Activated CD8-positive, alpha-beta memory T cell treated with anti-CD3 and anti-CD28 coated beads for 36 hours (primary cell): ENCODE measurements at regions not wholly inside any gene's neighbourhood (a gene's known extent, or its start where the extent isn't known, plus 50 kb on each side); places are given as distances from the start of the nearest gene placed in this dataset.
"Not testable (repeated sequence)": the region's sequence is repeated elsewhere in the genome, so short reads cannot be mapped to it uniquely, and the experiment has no call there.

Source experiments
- CTCF ChIA-PET: fragments of 350-600 bp; sonication (Branson Sonifier 250); formaldehyde crosslinking; loops from one replicate; lab custom pipeline; 2021; ENCODE audit warnings: antibody characterized with exemption; lab: Charles Lee
- POLR2A ChIA-PET: fragments of 350-600 bp; sonication (Branson Sonifier 250); formaldehyde crosslinking; loops from one replicate; lab custom pipeline; 2021; ENCODE audit warnings: antibody characterized with exemption; lab: Charles Lee

GRCh38 chr15:62637950-62638619 is 404.5 kb upstream of the TPM1 start:
- CTCF ChIA-PET, result no interaction called here
- POLR2A ChIA-PET, result no interaction called here

DNA sequence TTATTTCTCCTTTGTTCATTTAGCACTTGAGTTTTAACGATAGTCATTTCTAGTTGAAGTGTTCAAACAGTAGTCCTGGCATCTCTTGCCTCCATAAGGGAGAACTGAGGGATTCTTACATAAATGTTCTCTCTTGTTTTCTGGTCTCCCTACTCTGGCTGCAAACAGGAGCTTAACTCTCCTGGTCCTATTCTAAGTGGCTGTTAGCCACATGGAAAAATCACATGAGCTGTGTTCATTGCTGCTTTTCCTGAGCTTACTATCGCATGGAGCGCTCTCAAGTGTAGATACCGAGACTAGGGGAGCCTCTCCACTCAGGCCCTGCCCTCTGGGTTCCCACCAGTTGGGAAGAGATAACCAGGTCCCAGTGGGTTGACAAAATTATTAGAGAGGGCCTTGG is 403.1 kb upstream of the TPM1 start:
- ChIA-PET POLR2A (no interaction called here), CTCF (no interaction called here)

GRCh38 chr15:62639906-62640605 is 402.5 kb upstream of the TPM1 start:
- POLR2A ChIA-PET, result no interaction called here

GRCh38 chr15:62641825-62642224 is 400.7 kb upstream of the TPM1 start:
- ChIA-PET POLR2A (no interaction called here), CTCF (no interaction called here)

More at GRCh38 chr15:62639906-62640605, 402.5 kb upstream of the TPM1 start:
- CTCF ChIA-PET, result no interaction called here

DNA sequence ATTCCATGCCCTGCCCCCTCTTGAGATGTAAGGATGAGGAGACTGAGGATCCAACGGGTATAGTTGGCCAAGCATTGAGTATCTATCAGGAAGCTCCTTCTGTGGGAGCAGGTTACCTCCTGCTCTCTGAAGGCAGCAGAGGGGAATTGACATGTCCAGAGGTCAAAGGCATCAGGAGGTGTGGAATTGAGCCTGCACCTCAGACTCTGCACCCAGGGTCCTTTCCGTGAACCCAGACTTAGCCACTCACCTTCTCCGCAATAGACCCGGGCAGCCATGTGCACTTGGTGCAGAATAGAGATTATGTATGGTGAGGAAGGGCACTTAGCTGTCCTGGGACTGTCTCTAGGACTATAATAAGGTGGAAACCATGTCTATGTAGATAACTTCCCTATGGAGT is 399.0 kb upstream of the TPM1 start:
- POLR2A ChIA-PET, result no interaction called here
- CTCF ChIA-PET, result no interaction called here

DNA sequence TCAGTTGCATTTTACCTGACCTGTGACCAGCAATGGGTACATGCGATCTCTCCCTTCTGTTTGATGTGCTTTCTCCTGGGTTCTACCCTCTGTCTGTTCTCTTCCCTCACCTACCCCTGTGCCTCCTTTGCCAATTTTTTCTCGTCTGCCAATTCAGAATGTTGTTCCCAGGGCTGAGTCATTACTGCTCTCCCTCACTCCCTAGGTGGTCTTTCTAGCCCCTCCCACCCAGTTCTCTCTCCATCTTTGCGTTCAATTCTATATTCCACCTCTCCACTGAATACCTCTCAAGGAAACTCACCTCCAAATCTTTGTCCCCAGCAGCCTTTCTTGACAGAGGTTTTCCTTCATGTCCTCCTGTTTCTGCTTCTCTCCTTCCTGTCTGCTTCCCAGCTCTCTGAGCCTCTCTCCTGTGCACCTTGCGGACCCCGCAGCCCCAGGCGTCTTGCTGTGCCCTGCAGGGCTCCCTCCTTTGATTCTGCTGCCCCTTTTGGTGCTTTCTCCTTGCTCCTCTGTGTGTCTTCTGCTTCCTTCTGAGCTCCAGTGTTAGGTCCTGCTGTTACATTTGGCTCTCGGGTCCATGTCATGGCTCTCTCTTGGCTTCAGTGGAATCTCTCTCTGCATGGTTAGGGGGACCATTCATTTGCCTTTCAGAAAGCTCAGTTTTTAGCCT is 398.2 kb upstream of the TPM1 start:
- CTCF ChIA-PET, result no interaction called here
- POLR2A ChIA-PET, result no interaction called here

GRCh38 chr15:62644889-62645742 is 397.4 kb upstream of the TPM1 start:
- CTCF ChIA-PET, result no interaction called here
- POLR2A ChIA-PET, result no interaction called here

- POLR2A ChIA-PET, result no interaction called here
- CTCF ChIA-PET, result no interaction called here
Measured at GRCh38 chr15:62647202-62647842, 395.2 kb upstream of the TPM1 start.

- POLR2A ChIA-PET, result no interaction called here
Measured at GRCh38 chr15:62647843-62648505, 394.6 kb upstream of the TPM1 start.

DNA sequence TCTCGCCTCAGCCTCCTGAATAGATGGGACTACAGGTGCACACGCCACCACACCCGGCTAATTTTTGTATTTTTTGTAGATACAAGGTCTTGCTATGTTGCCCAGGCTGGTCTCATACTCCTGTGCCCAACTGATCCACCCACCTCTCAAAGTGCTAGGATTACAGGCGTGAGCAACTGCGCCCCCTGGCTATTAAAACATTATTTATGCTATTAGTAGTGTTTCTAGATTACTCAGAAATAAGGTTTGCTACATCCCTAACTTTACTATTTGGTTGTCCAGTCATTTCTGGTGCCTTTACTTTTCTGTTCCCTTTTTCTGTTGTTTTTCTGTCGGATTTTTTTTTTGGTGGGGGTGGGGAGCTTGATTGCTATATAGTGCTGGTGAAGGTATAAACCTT is 393.6 kb upstream of the TPM1 start:
- CTCF ChIA-PET, result no interaction called here
- POLR2A ChIA-PET, result no interaction called here

More at GRCh38 chr15:62647843-62648505, 394.6 kb upstream of the TPM1 start:
- CTCF ChIA-PET, result no interaction called here

- CTCF ChIA-PET, result no interaction called here
- POLR2A ChIA-PET, result no interaction called here
Measured at GRCh38 chr15:62649793-62650420, 392.6 kb upstream of the TPM1 start.

- POLR2A ChIA-PET, result no interaction called here
Measured at GRCh38 chr15:62653122-62653521, 389.4 kb upstream of the TPM1 start.

GRCh38 chr15:62656071-62656470 is 386.5 kb upstream of the TPM1 start:
- POLR2A ChIA-PET, result no interaction called here
- CTCF ChIA-PET, result no interaction called here

More at GRCh38 chr15:62653122-62653521, 389.4 kb upstream of the TPM1 start:
- CTCF ChIA-PET, result no interaction called here

DNA sequence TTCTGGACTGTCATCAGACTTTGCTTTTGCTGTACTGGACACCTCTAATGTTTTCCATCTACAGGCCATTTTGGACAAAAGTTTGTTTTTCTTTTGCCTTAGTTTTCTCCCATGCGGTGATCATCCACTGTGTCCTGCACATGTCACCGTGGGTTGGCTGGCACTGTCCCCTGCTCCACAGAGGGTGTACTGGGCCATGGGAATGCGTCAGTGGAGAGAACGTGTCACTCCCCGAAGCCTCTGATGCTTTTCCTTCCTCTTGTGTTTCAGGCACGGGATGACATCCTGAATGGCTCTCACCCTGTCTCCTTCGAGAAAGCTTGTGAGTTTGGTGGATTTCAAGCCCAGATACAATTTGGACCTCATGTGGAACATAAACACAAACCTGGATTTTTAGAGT is 385.0 kb upstream of the TPM1 start:
- POLR2A ChIA-PET, result not testable (repeated sequence)
- CTCF ChIA-PET, result interaction anchor here (0.7 kb wide), 1 partner anchor 77 kb away, joined by 3 read pairs; no protein-coding TSS in a partner anchor

GRCh38 chr15:62658498-62658897 is 384.0 kb upstream of the TPM1 start:
- CTCF ChIA-PET, result no interaction called here
- POLR2A ChIA-PET, result no interaction called here

- ChIA-PET POLR2A (no interaction called here), CTCF (no interaction called here)
Measured at GRCh38 chr15:62663547-62663946, 379.0 kb upstream of the TPM1 start.

DNA sequence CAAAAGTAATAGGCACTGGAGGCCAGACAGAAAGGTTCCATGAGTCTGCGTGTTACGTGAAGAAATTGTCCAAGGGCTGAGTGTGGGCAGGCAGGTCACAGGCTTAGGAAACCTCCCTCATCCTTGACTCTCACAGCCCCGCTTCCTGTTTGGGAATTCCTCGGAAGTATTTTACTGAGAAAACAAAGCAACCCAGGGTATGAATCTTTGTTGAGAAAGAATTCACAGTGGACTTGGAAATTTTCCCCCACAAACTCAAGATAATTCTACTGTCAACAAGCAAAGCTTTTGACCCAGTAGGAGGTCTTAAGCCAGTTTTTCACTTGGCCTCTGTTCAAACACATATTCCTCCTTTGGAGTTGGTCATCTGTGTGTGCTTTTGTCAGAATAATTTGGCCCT is 377.1 kb upstream of the TPM1 start:
- CTCF ChIA-PET, result no interaction called here

DNA sequence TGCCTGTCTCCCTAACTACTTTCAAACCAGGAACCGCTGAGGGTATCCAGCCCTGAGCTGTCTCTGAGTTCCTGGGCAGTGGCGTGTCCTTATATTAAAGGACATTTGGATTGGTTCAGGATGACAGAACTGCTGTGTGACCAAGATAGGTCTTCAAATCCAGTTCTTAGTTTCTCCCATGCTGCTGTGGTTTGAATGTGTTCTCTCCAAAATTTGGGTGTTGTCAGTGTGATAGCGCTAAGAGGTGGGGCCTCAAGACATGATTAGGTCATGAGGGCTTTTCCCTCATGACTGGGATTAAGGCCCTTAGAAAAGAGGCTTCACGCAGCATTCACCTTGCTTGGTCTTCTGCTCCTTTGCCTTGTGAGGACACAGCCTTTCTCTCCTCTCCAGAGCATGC is 376.5 kb upstream of the TPM1 start:
- ChIA-PET CTCF (no interaction called here), POLR2A (no interaction called here)

More for the DNA sequence above, 377.1 kb upstream of the TPM1 start:
- POLR2A ChIA-PET, result no interaction called here
